ENCODE measurements at regions not wholly inside any gene's neighbourhood (a gene's known extent, or its start where the extent isn't known, plus 50 kb on each side); places are given as distances from the start of the nearest gene placed in this dataset.
A peak's percentile ranks its signal among the peaks of the same experiment; 100 is the strongest.

GRCh38 chr3:194806991-194807630, 121.4 kb downstream of the FAM43A start:
- Histone ChIP-seq H3K27ac (no peak overlapping the region), H3K36me3 (no peaks in the 10 kb centered on the region), H3K4me3 (no peak overlapping the region), H3K4me1 (no peaks in the 10 kb centered on the region), H3K27me3 (no peaks in the 10 kb centered on the region), H3K9me3 (no peaks in the 10 kb centered on the region)
- TF ChIP-seq CTCF (IDR thresholded peaks at IDR 0.05), result no peak
- no peak for DNase-seq
- no peak for ATAC-seq
- intact Hi-C loops (cut with DNase I), result no loop called here

GRCh38 chr3:194808640-194809097, 123.0 kb downstream of the FAM43A start:
- TF ChIP-seq CTCF (IDR thresholded peaks at IDR 0.05), result no peak
- ATAC-seq (no peak), DNase-seq (no peak)
- Histone ChIP-seq H3K27ac (no peak overlapping the region), H3K36me3 (no peaks in the 10 kb centered on the region), H3K9me3 (no peaks in the 10 kb centered on the region), H3K4me1 (no peaks in the 10 kb centered on the region), H3K27me3 (no peaks in the 10 kb centered on the region), H3K4me3 (no peak overlapping the region)
- intact Hi-C loops (cut with DNase I), result no loop called here

GRCh38 chr3:194809382-194809781, 123.7 kb downstream of the FAM43A start:
- DNase-seq (peak; percentile 20), ATAC-seq (no peak)
- H3K4me1 ChIP-seq, result no peaks in the 10 kb centered on the region
- intact Hi-C loops (cut with DNase I), result no loop called here
- H3K36me3 ChIP-seq, result no peaks in the 10 kb centered on the region
- no peak overlapping the region for H3K27ac ChIP-seq
- no peaks in the 10 kb centered on the region for H3K9me3 ChIP-seq
- no peak for TF ChIP-seq CTCF (IDR thresholded peaks at IDR 0.05)
- no peaks in the 10 kb centered on the region for H3K27me3 ChIP-seq
- H3K4me3 ChIP-seq, result no peak overlapping the region

GRCh38 chr3:194810076-194810475, 124.4 kb downstream of the FAM43A start:
- intact Hi-C loops (cut with DNase I), result no loop called here
- no peak overlapping the region for H3K4me3 ChIP-seq
- H3K4me1 ChIP-seq, result no peaks in the 10 kb centered on the region
- no peaks in the 10 kb centered on the region for H3K36me3 ChIP-seq
- ATAC-seq (no peak), DNase-seq (peak; percentile 25)
- no peak overlapping the region for H3K27ac ChIP-seq
- no peak for TF ChIP-seq CTCF (IDR thresholded peaks at IDR 0.05)
- no peaks in the 10 kb centered on the region for H3K9me3 ChIP-seq
- no peaks in the 10 kb centered on the region for H3K27me3 ChIP-seq

- no peaks in the 10 kb centered on the region for H3K4me1 ChIP-seq
- no peaks in the 10 kb centered on the region for H3K9me3 ChIP-seq
- no peaks in the 10 kb centered on the region for H3K27me3 ChIP-seq
- H3K4me3 ChIP-seq, result no peak overlapping the region
- no peaks in the 10 kb centered on the region for H3K36me3 ChIP-seq
- intact Hi-C loops (cut with DNase I), result no loop called here
- H3K27ac ChIP-seq, result no peak overlapping the region
- no peak for TF ChIP-seq CTCF (IDR thresholded peaks at IDR 0.05)
- ATAC-seq (no peak), DNase-seq (no peak)
Measured at GRCh38 chr3:194811118-194811517, 125.4 kb downstream of the FAM43A start.

- no peaks in the 10 kb centered on the region for H3K27me3 ChIP-seq
- TF ChIP-seq CTCF (IDR thresholded peaks at IDR 0.05), result no peak
- H3K36me3 ChIP-seq, result no peaks in the 10 kb centered on the region
- H3K4me1 ChIP-seq, result no peaks in the 10 kb centered on the region
- DNase-seq, result no peak
- H3K27ac ChIP-seq, result no peak overlapping the region
- intact Hi-C loops (cut with DNase I), result no loop called here
- no peak overlapping the region for H3K4me3 ChIP-seq
- H3K9me3 ChIP-seq, result no peaks in the 10 kb centered on the region
- no peak for ATAC-seq
Measured at GRCh38 chr3:194812176-194812575, 126.5 kb downstream of the FAM43A start.
